GM12874 (cell line): ENCODE measurements at regions not wholly inside any gene's neighbourhood (a gene's known extent, or its start where the extent isn't known, plus 50 kb on each side); places are given as distances from the start of the nearest gene placed in this dataset.

Experiments
- TF ChIP-seq, protein P1 (sequence below): IDR thresholded peaks from 2 replicates; pipeline ENCODE4 v1.5.1; 2011; ENCODE audit warnings: low read depth, mild to moderate bottlenecking, control low read depth, low read length, moderate library complexity; ENCODE audit not compliant: insufficient read depth

GRCh38 chr1:232386721-232387510 is 243.0 kb downstream of the SIPA1L2 start:
- TF ChIP-seq, protein P1, sequence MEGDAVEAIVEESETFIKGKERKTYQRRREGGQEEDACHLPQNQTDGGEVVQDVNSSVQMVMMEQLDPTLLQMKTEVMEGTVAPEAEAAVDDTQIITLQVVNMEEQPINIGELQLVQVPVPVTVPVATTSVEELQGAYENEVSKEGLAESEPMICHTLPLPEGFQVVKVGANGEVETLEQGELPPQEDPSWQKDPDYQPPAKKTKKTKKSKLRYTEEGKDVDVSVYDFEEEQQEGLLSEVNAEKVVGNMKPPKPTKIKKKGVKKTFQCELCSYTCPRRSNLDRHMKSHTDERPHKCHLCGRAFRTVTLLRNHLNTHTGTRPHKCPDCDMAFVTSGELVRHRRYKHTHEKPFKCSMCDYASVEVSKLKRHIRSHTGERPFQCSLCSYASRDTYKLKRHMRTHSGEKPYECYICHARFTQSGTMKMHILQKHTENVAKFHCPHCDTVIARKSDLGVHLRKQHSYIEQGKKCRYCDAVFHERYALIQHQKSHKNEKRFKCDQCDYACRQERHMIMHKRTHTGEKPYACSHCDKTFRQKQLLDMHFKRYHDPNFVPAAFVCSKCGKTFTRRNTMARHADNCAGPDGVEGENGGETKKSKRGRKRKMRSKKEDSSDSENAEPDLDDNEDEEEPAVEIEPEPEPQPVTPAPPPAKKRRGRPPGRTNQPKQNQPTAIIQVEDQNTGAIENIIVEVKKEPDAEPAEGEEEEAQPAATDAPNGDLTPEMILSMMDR: no peak

DNA sequence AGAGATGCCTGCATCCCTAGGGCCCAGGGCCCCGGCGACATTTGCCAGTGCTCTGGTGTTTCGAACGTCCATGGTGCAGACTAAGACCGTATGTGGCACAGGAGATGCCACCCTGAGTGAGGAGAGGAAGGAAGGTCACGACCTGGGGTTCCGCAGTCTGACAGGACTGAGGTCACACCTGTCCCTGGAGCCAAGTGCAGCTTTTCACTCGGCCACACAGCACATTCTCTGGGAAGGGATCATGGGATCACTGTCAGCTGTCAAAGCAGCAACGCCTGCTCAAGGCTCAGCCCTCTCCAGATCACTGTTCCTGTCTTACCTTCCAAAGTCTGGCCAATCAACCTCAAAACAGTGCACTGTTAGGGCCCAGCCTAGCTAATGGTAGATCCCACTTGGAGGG is 243.6 kb downstream of the SIPA1L2 start:
- TF ChIP-seq, protein P1: no peak

DNA sequence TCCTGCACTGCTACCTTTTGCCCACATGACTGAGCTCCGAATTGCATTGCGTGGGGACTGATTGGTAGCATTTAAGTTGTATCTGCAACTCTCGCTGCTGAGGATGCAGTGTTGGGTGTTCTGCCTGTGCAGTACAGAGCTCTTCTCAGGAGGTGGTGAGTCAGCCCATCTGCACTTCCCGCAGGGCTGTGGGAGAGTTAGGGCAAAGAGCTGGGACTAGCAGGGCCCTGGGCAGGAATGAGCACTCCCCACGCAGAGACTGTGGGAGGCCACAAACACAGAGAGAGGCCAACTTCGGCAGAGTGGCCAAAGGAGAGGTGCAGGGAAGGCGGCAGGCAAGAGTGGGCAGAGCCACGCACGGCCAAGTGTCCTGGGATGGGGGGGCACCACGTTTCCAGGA is 244.7 kb downstream of the SIPA1L2 start:
- TF ChIP-seq, protein P1: no peak

DNA sequence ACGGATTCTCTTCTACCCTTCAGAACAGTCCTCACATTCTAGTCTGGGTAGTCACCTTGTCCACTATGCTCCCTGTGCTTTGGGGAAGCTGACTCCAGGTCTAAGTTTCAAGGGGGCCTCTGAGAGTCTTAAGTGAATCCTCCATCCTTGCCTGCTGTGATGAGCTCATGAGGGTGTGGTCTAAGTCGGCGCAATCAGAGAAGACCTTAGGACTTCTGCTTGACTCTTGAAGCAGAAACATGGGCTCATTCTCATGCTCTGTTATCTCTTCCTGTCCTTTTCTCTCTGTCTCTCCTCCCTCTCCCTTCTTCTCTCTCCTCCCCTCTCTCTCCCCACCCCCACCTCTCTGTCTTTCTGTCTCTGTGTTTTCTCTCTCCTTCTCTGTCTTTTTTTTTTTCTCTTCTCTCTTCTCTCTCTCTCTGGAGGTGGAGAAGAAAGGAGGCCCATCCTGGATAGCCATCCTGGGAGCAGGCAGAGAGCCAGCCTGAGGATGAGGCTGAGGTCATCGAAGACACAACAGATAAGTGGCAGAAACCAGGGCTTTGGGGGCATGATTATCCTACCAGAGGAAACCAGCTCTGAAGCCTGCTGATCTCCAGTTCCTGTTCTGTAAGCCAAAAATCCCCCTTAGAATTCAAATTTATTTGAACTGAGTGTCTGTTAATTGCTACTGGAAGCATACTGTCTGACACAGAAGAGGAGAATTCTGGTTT is 245.6 kb downstream of the SIPA1L2 start:
- TF ChIP-seq, protein P1: no peak

DNA sequence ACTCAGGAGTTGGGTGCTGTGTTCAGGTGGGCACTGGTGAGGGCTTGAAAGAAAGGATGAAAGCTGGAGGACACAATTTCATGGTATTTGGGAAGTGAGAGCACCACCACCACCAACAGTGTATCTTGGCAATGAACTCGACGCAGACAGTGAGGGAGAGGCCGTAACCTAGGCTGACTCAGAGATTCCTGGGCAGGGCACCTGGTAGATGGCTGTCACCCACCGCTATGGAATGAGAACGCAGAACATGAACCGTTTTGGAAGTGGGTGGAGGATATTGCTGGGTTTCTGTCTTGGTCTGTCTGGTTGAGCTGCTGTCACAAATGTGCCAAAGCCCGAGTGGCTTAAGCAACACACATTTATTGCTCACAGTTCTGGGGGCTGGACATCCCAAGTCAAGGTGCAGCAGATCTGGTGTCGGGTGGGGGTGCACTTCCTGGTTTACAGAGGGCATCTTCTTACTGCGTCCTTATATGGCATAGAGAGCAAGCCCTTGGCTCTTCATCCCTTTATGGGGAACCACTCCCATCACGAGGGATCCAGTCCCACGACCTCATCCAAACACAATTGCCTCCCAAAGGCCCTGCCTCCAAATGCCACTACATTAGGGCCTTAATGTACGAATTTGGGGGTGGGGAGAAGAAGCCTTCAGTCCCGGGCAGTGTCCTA is 246.3 kb downstream of the SIPA1L2 start:
- TF ChIP-seq, protein P1: no peak

- TF ChIP-seq, protein P1: no peak
Measured at GRCh38 chr1:232382671-232383070, 247.3 kb downstream of the SIPA1L2 start.

GRCh38 chr1:232381394-232382100 is 248.4 kb downstream of the SIPA1L2 start:
- TF ChIP-seq, protein P1: no peak
